Stimulated activated CD4-positive, alpha-beta T cell treated with anti-CD3 and anti-CD28 coated beads, Interleukin-15, amount 100 ng/mL, for 24 hours (primary cell): ENCODE measurements at regions not wholly inside any gene's neighbourhood (a gene's known extent, or its start where the extent isn't known, plus 50 kb on each side); places are given as distances from the start of the nearest gene placed in this dataset.

Experiments used
- DNase-seq: peaks from one replicate; pipeline ENCODE4 v3.0.0-alpha.2; 2020

- no peak for DNase-seq
These were observed 117.3 kb downstream of the CPZ start for GRCh38 chr4:8709729-8710360.

- no peak for DNase-seq
These were observed 116.6 kb downstream of the CPZ start for GRCh38 chr4:8709050-8709728.

- no peak for DNase-seq
These were observed 115.9 kb downstream of the CPZ start for GRCh38 chr4:8708401-8709021.

GRCh38 chr4:8707045-8707781 is 114.6 kb downstream of the CPZ start:
- no peak for DNase-seq

GRCh38 chr4:8706216-8707044 is 113.9 kb downstream of the CPZ start:
- DNase-seq, result no peak

GRCh38 chr4:8705161-8706145 is 112.9 kb downstream of the CPZ start:
- no peak for DNase-seq

GRCh38 chr4:8704632-8705031 is 112.1 kb downstream of the CPZ start:
- no peak for DNase-seq

- no peak for DNase-seq
These were observed 111.4 kb downstream of the CPZ start for GRCh38 chr4:8703857-8704495.

GRCh38 chr4:8703401-8703696 is 110.8 kb downstream of the CPZ start:
- DNase-seq, result no peak

GRCh38 chr4:8702516-8703400 is 110.2 kb downstream of the CPZ start:
- DNase-seq, result no peak

- no peak for DNase-seq
These were observed 109.5 kb downstream of the CPZ start for GRCh38 chr4:8702020-8702495.

- DNase-seq, result no peak
These were observed 108.8 kb downstream of the CPZ start for GRCh38 chr4:8701126-8702019.

- DNase-seq, result no peak
These were observed 108.0 kb downstream of the CPZ start for GRCh38 chr4:8700531-8700930.

- no peak for DNase-seq
These were observed 107.0 kb downstream of the CPZ start for GRCh38 chr4:8699479-8700145.

GRCh38 chr4:8699063-8699385 is 106.5 kb downstream of the CPZ start:
- no peak for DNase-seq

GRCh38 chr4:8698341-8699062 is 105.9 kb downstream of the CPZ start:
- no peak for DNase-seq

- DNase-seq, result no peak
These were observed 105.3 kb downstream of the CPZ start for GRCh38 chr4:8697826-8698225.
